ENCODE measurements at regions not wholly inside any gene's neighbourhood (a gene's known extent, or its start where the extent isn't known, plus 50 kb on each side); places are given as distances from the start of the nearest gene placed in this dataset.

DNA sequence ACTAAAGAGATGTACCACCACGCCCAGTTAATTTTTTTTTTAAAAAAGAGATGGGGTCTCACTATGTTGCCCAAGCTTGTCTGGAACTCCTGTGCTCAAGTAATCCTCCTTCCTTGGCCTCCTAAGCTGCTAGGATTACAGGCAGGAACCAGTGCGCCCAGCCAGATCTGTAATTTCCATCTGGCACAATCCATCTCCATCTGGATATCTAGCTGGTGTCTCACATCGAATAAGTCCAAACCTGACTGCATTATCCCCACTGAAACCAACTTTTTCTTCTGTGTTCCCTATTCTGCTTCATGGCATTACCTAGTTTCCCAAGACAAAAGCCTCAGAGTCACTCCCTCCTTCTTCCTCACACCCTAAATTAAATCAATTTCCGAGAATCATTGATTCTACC is 125.8 kb upstream of the TEX13C start:
- DNase-seq (ENCODE audit: low spot score), result no peak
- Histone ChIP-seq H3K9ac (ENCODE audit: low read depth in 1 of 2, low read length in 2 of 2) (no peak overlapping the region), H3K9me3 (ENCODE audit: control insufficient read depth in 4 of 4, low read length in 3 of 4) (no peaks in the 10 kb centered on the region), H3K4me1 (ENCODE audit: control insufficient read depth in 4 of 4, insufficient read depth in 4 of 4, low read length in 3 of 4) (no peaks in the 10 kb centered on the region), H3K27me3 (ENCODE audit: control insufficient read depth in 4 of 4, insufficient read depth in 4 of 4, low read length in 3 of 4) (no peaks in the 10 kb centered on the region), H3K36me3 (ENCODE audit: control insufficient read depth in 4 of 4, insufficient read depth in 3 of 4, low read depth in 1 of 4, low read length in 3 of 4) (no peaks in the 10 kb centered on the region), H3K27ac (ENCODE audit: low read depth in 1 of 2, low read length in 2 of 2) (no peak overlapping the region), H3K4me3 (ENCODE audit: low read depth in 1 of 3, low read length in 3 of 3) (no peak overlapping the region)
- TF ChIP-seq HNF4A (conservative IDR thresholded peaks at IDR 0.05), result no peak
- WGBS, result 90% methylated on average over 4 of the region's 4 CpGs

DNA sequence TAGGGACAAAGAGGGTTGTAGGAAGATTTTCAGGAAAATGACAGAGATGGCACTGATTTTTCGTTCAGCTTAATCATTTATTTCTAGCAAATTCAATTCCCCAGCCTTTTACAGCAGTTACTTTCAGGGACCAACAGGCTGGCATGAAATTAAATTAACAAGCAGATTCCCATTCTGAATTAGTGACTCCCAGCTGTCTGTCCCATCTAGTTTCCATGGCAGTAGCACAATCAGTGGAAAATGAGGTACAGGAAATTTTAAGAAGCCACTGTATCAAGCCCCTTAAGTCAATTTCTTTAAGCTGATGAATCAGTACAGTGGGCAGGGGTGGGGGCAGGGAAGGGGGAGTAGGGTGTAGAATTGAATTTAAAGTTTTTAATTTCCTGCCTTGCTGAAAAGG is 121.1 kb upstream of the TEX13C start:
- no peaks in the 10 kb centered on the region for H3K36me3 ChIP-seq (ENCODE audit: control insufficient read depth in 4 of 4, insufficient read depth in 3 of 4, low read depth in 1 of 4, low read length in 3 of 4)
- no peak overlapping the region for H3K9ac ChIP-seq (ENCODE audit: low read depth in 1 of 2, low read length in 2 of 2)
- peaks cover 0 to 3% (median 1%) of the 10 kb centered on the region in 4 donors for H3K4me1 ChIP-seq (ENCODE audit: control insufficient read depth in 4 of 4, insufficient read depth in 4 of 4, low read length in 3 of 4)
- no peak for DNase-seq (ENCODE audit: low spot score)
- no peaks in the 10 kb centered on the region for H3K27me3 ChIP-seq (ENCODE audit: control insufficient read depth in 4 of 4, insufficient read depth in 4 of 4, low read length in 3 of 4)
- TF ChIP-seq SP1 (IDR thresholded peaks at IDR 0.05), result no peak
- TF ChIP-seq FOXA1 (IDR thresholded peaks at IDR 0.05), result no peak
- TF ChIP-seq, protein P1, sequence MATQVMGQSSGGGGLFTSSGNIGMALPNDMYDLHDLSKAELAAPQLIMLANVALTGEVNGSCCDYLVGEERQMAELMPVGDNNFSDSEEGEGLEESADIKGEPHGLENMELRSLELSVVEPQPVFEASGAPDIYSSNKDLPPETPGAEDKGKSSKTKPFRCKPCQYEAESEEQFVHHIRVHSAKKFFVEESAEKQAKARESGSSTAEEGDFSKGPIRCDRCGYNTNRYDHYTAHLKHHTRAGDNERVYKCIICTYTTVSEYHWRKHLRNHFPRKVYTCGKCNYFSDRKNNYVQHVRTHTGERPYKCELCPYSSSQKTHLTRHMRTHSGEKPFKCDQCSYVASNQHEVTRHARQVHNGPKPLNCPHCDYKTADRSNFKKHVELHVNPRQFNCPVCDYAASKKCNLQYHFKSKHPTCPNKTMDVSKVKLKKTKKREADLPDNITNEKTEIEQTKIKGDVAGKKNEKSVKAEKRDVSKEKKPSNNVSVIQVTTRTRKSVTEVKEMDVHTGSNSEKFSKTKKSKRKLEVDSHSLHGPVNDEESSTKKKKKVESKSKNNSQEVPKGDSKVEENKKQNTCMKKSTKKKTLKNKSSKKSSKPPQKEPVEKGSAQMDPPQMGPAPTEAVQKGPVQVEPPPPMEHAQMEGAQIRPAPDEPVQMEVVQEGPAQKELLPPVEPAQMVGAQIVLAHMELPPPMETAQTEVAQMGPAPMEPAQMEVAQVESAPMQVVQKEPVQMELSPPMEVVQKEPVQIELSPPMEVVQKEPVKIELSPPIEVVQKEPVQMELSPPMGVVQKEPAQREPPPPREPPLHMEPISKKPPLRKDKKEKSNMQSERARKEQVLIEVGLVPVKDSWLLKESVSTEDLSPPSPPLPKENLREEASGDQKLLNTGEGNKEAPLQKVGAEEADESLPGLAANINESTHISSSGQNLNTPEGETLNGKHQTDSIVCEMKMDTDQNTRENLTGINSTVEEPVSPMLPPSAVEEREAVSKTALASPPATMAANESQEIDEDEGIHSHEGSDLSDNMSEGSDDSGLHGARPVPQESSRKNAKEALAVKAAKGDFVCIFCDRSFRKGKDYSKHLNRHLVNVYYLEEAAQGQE (IDR thresholded peaks at IDR 0.05), result no peak
- TF ChIP-seq EGR1 (IDR thresholded peaks at IDR 0.05; ENCODE audit: low read depth in 2 of 2), result no peak
- no peak for TF ChIP-seq RXRA (IDR thresholded peaks at IDR 0.05)
- TF ChIP-seq YY1 (IDR thresholded peaks at IDR 0.05), result no peak
- TF ChIP-seq HNF4A (conservative IDR thresholded peaks at IDR 0.05), result no peak
- TF ChIP-seq, protein P2, sequence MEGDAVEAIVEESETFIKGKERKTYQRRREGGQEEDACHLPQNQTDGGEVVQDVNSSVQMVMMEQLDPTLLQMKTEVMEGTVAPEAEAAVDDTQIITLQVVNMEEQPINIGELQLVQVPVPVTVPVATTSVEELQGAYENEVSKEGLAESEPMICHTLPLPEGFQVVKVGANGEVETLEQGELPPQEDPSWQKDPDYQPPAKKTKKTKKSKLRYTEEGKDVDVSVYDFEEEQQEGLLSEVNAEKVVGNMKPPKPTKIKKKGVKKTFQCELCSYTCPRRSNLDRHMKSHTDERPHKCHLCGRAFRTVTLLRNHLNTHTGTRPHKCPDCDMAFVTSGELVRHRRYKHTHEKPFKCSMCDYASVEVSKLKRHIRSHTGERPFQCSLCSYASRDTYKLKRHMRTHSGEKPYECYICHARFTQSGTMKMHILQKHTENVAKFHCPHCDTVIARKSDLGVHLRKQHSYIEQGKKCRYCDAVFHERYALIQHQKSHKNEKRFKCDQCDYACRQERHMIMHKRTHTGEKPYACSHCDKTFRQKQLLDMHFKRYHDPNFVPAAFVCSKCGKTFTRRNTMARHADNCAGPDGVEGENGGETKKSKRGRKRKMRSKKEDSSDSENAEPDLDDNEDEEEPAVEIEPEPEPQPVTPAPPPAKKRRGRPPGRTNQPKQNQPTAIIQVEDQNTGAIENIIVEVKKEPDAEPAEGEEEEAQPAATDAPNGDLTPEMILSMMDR (IDR thresholded peaks at IDR 0.05; ENCODE audit: low read depth, low read length, missing input control), result no peak
- TF ChIP-seq, protein P3, sequence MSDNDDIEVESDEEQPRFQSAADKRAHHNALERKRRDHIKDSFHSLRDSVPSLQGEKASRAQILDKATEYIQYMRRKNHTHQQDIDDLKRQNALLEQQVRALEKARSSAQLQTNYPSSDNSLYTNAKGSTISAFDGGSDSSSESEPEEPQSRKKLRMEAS (IDR thresholded peaks at IDR 0.05), result no peak
- TF ChIP-seq HNF4G (IDR thresholded peaks at IDR 0.05), result no peak
- TF ChIP-seq GABPA (IDR thresholded peaks at IDR 0.05 in 1 of 2, conservative IDR thresholded peaks at IDR 0.05 in 1 of 2), result no peak
- TF ChIP-seq, protein P4, sequence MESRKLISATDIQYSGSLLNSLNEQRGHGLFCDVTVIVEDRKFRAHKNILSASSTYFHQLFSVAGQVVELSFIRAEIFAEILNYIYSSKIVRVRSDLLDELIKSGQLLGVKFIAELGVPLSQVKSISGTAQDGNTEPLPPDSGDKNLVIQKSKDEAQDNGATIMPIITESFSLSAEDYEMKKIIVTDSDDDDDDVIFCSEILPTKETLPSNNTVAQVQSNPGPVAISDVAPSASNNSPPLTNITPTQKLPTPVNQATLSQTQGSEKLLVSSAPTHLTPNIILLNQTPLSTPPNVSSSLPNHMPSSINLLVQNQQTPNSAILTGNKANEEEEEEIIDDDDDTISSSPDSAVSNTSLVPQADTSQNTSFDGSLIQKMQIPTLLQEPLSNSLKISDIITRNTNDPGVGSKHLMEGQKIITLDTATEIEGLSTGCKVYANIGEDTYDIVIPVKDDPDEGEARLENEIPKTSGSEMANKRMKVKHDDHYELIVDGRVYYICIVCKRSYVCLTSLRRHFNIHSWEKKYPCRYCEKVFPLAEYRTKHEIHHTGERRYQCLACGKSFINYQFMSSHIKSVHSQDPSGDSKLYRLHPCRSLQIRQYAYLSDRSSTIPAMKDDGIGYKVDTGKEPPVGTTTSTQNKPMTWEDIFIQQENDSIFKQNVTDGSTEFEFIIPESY (IDR thresholded peaks at IDR 0.05), result no peak
- TF ChIP-seq JUND (IDR thresholded peaks at IDR 0.05), result no peak
- TF ChIP-seq, protein P5, sequence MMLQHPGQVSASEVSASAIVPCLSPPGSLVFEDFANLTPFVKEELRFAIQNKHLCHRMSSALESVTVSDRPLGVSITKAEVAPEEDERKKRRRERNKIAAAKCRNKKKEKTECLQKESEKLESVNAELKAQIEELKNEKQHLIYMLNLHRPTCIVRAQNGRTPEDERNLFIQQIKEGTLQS (IDR thresholded peaks at IDR 0.05), result no peak
- no peak for TF ChIP-seq NR2F2 (IDR thresholded peaks at IDR 0.05)
- TF ChIP-seq FOXA2 (IDR thresholded peaks at IDR 0.05), result no peak
- TF ChIP-seq RAD21 (IDR thresholded peaks at IDR 0.05), result no peak
- no peak for TF ChIP-seq TAF1 (conservative IDR thresholded peaks at IDR 0.05)
- H3K4me3 ChIP-seq (ENCODE audit: low read depth in 1 of 3, low read length in 3 of 3), result no peak overlapping the region
- no peaks in the 10 kb centered on the region for H3K9me3 ChIP-seq (ENCODE audit: control insufficient read depth in 4 of 4, low read length in 3 of 4)
- no peak overlapping the region for H3K27ac ChIP-seq (ENCODE audit: low read depth in 1 of 2, low read length in 2 of 2)
- WGBS, result 65% methylated on average over 1 of the region's 1 CpG

Measured in liver (tissue), 8 donors.